ENCODE measurements at regions not wholly inside any gene's neighbourhood (a gene's known extent, or its start where the extent isn't known, plus 50 kb on each side); places are given as distances from the start of the nearest gene placed in this dataset.

DNA sequence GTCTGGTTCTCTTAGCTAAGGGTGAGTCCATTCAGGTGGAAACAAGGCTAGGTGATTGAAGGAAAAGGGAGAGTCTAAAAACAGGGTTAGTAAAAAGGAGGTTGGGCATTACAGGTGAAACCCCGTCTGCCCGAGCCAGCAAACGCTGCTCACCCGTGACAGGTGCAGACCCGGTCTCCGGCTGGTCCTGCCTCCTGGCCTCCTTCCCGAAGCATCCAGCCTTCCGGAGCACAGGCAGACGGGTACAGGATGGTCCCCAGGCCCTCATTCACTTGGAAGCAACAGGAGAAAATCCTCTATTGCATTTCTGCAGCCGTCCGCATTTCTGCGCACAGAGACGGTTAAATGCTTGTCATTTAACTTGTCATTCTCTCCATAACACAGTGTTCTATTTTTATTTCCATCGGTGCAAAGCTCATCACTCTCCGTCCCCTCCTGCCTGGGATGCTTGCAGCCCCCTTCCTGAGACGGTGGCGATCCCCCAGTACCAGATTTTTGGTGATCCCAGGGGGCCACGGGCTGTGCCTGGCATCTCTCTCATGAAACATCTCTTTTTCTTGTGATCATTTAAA lies 90.8 kb upstream of the PPP2R3B start:
- TF ChIP-seq, protein P1, sequence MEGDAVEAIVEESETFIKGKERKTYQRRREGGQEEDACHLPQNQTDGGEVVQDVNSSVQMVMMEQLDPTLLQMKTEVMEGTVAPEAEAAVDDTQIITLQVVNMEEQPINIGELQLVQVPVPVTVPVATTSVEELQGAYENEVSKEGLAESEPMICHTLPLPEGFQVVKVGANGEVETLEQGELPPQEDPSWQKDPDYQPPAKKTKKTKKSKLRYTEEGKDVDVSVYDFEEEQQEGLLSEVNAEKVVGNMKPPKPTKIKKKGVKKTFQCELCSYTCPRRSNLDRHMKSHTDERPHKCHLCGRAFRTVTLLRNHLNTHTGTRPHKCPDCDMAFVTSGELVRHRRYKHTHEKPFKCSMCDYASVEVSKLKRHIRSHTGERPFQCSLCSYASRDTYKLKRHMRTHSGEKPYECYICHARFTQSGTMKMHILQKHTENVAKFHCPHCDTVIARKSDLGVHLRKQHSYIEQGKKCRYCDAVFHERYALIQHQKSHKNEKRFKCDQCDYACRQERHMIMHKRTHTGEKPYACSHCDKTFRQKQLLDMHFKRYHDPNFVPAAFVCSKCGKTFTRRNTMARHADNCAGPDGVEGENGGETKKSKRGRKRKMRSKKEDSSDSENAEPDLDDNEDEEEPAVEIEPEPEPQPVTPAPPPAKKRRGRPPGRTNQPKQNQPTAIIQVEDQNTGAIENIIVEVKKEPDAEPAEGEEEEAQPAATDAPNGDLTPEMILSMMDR (IDR thresholded peaks at IDR 0.05), result no peak
- no peak for TF ChIP-seq POLR2A (IDR thresholded peaks at IDR 0.05)

Data from esophagus squamous epithelium (tissue), 4 donors.